NCI-H345 treated with DMSO at 0.1 percent for 48 hours (cell line): ENCODE measurements at regions not wholly inside any gene's neighbourhood (a gene's known extent, or its start where the extent isn't known, plus 50 kb on each side); places are given as distances from the start of the nearest gene placed in this dataset.
"Not testable (repeated sequence)": the region's sequence is repeated elsewhere in the genome, so short reads cannot be mapped to it uniquely, and the experiment has no call there.

ENCODE experiments used
- DNase-seq: peaks from one replicate; lab custom pipeline; 2025; ENCODE audit not compliant: unreplicated experiment; lab: John Stamatoyannopoulos, UW

GRCh38 chr7:54888734-54889082 lies 129.7 kb upstream of the SEC61G start:
- DNase-seq, result no peak

- no peak for DNase-seq
Observed at GRCh38 chr7:54897891-54898290, 120.9 kb upstream of the EGFR start.

GRCh38 chr7:54898659-54899340 lies 120.0 kb upstream of the EGFR start:
- DNase-seq, result no peak

DNA sequence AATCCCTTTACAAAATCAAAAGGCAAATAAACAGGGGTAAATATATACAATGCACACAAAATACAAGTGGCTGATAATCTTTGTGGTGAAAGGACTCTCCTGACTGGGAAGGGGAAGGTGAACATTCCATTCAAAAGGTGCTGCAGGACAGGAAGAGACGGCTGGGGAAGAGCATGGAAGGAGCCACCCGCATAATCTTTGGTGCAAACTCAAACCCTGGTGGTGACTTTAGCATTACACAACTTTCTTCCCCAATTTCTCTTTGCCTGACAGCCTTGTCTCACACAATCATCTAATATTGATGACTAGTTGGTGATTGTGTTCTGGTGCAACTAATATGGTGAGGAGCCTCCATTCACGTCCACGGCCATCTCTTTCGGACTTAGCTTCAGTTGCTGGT lies 117.0 kb upstream of the EGFR start:
- DNase-seq, result no peak

DNA sequence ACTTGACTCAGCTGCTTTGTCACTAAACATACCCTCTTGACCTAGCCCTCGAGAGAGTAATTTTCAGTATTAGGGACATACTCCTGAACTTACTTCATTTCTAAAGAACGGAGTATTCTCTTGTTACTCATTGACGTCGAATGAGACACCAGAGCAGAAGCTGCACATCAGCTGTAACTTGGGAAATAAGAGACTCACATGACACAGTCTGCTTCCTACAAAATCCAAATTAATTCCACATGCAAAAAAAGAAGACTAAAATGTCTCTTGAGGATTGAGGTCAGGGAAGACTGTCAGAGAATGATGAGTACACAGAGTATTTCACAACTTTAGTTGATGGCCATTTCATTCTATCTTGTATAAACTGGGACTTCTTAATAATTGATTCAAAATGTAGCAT lies 114.7 kb upstream of the EGFR start:
- DNase-seq, result no peak

DNA sequence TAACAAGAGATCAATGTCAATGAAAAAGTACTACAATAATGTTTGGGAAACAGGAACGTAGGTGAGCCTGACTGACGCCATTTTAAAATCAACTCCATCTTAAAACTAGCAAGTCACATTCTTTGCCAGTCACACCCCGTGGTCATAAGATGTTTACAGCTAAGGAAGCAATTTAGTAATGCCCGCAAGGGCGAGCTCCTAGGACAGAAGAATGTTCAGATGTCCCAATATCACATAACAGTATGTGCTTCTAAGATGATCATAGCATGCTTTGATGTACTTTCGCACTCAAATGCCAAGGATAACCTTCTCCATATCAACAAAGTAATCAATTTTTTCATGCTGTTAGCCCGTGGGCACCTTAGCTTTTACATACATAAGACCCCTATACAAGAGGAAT lies 113.8 kb upstream of the EGFR start:
- DNase-seq, result no peak

DNA sequence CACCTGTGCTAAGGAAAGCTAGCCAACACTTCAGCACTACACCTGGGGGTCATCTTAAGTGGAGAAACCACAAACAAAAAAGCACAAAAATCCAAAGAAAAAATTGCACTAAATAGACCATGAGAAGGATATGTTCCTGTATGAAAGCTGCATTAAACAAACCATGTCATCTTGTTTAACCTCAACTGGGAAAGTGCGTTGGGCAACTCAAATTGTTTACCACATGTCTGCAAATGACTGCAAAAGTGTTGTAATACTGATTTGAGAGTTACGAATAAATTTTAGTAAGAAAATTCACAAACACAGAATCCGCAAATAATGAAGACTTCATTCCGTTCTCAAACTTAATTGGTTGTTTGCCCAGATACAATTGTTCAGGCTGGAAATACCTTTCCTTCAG lies 111.9 kb upstream of the EGFR start:
- DNase-seq, result no peak

DNA sequence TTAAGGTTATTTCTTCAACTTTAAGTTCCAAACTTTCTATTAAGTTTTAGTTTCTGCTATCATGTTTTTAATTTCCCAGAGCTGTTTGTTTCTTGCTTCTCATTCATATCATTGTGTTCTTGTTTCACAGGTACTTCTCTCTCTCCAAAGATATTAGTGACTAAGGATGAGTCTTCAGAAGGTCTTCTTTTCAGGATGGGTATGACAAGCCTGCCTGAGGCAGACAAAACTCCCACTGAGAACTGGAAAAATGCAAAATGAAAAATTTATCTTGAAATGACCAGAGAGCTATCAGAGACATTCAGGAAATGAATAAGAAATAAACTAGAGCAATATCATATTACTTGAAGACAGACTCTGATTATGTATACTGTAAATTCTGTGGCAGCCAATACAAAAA lies 110.8 kb upstream of the EGFR start:
- DNase-seq, result no peak

DNA sequence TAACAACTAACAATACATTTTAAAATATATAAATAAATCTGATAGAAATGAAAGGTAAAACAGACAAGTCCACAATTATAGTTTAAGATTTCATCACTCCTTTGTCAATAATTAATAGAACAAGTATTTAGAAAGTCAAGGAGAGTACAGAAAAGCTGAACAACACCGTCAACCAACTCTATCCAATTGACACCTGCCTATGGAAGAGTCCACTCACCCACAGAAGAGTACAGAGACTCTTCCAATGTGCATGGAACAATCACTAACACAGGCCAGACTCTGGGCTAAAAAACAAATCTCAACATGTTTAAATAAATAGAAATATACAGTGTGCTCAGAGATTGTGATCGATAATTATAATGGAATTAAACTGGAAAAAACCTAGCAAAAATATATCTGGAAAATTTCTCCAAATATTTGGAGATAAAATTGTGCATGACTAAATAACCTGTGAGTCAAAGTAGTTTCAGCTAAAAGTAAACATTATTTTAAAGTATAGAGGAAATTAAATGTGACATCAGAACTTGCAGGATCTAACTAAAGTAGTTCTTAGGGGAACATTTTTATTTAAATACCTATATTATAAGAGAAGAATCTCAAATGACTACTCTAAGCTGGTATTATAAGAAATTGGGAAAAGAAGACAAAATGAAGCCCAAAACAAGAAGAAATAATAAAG lies 109.9 kb upstream of the EGFR start:
- DNase-seq, result no peak

GRCh38 chr7:54915870-54916598 lies 102.8 kb upstream of the EGFR start:
- DNase-seq, result no peak

- no peak for DNase-seq
Observed at GRCh38 chr7:54917613-54918391, 101.0 kb upstream of the EGFR start.

GRCh38 chr7:54921116-54921515 lies 97.7 kb upstream of the EGFR start:
- DNase-seq, result no peak

GRCh38 chr7:54931532-54931931 lies 87.3 kb upstream of the EGFR start:
- no peak for DNase-seq

DNA sequence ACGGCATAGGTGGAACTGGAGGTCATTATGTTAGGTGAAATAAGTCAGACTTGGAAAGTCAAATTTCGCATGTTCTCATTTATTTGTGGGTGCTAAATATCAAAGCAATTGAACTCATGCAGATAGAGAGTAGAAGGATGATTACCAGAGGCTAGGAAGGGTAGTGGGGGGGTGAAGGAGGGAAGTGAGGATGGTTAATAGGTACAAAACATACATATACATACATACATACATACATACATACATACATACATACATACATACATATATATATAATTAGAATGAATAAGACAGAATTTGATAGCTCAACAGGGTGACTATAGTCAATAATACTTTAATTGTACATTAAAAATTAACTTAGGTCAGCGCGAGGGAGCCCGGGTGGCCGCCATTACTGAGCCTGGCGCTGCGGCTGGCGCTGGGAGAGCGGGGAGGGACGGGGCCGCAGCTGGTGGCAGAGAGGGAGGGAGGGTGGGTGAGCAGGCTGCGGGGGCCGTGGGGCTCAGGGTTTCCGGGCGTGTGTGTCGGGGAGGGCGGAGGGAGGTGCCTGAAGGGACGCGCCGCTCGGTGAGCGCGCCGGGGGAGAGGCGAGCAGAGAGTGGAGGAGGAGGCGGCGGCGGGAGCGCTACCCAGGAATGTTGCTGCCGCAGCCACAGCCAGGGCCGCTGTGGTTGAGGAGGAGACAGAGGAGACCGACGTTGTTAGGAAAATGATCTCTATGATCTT lies 85.8 kb upstream of the EGFR start:
- DNase-seq, result peak; percentile 66

DNA sequence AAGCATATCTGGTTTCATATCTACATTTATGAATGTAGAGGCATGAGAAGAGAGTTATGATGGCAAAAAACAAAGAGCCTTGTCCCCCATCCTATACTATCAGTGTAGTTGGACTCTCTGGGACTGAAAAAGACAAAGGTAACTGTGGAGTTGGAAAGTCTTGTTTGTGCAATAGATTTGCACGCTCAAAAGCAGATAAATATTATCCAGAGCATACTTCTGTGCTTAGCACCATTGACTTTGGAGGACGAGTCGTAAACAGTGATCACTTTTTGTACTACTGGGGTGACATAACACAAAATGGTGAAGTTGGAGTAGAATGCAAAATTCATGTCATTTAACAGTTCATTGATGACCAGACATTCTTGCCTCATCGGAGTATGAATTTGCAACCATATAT lies 85.2 kb upstream of the EGFR start:
- DNase-seq, result no peak

DNA sequence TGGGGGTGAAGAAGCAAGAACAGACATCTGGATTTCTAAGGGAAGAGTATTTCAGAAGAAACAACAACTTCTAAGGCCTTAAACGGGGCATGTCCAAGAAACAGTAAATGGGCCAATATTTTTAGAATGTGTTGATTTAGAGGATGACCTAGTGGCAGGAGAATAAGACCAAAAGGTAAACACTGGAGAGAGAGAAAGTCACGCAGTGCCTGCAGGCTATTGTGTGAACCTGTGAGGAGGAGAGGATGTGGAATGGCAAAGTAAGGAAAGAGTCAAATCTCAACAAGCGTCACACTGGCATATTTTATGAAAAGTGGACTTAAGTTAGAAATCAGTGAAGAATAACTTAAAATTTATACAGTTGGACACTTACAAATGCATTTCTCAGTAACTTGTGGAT lies 78.1 kb upstream of the EGFR start:
- DNase-seq, result no peak

- no peak for DNase-seq
Observed at GRCh38 chr7:54944179-54944578, 74.6 kb upstream of the EGFR start.

DNA sequence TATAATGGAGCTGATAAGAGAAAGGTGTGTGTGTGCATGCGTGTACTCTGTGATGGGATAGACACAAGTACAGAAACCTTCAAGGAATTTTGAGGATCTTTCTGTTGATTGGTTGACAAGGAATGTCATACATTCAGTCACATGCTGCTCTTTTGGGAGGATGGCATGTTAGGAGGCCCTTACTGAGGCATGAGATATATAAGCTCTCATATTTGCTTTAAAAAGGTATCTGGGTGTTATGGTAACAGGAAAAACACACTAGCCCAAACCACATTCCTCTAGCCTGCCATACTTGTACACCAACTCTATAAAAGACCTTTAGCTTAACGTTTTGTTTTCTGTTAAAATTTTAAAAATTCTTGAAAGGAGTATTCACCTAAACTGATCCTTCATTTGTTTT lies 72.5 kb upstream of the EGFR start:
- no peak for DNase-seq

DNA sequence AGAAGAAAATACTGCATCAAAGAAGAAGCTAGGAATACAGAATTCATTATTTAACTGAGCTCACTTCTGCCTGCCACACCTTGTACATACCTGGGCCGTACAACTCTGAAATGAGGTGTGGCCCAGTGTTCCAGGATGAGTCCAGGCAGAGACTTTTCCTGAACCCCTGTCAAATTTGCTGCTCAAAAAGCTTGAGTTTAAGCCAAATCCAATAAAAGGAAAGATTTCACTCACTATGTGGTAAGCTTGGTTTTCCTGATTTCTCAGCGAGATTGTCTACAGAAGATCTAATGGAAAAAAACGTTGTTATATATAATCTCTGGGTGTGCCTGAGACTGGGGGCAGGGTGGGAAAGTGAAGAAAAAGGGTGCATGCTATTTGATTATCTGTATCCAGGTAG lies 72.1 kb upstream of the EGFR start:
- no peak for DNase-seq

GRCh38 chr7:54947266-54947665 lies 71.6 kb upstream of the EGFR start:
- no peak for DNase-seq

DNA sequence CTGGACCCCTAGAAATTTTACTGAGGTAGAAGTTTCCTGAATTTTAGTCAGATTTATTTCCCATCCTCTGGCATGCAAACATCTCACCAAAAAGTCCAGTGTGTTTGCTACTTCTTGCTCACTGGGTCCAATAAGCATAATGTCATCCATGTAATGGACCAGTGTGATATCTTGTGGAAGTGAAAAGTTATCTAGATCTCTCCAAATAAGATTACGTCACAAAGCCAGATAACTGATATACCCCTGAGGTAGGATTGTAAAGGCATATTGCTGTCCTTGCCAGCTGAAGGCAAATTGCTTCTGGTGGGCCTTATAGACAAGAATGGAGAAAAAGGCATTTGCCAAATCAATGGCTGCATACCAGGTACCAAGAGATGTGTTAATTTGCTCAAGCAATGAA lies 69.3 kb upstream of the EGFR start:
- DNase-seq, result not testable (repeated sequence)
